BLaER1 (cell line): ENCODE measurements at regions not wholly inside any gene's neighbourhood (a gene's known extent, or its start where the extent isn't known, plus 50 kb on each side); places are given as distances from the start of the nearest gene placed in this dataset.

ENCODE experiments used
- H3K27ac ChIP-seq: shearing (Covaris generic); formaldehyde crosslinking; 2 replicates; pipeline ENCODE4 v1.8.1; 2022
- H3K27me3 ChIP-seq: shearing (Covaris generic); formaldehyde crosslinking; 2 replicates; pipeline ENCODE4 v1.8.1; 2022
- H3K36me3 ChIP-seq: shearing (Covaris generic); formaldehyde crosslinking; 2 replicates; pipeline ENCODE4 v1.8.1; 2022
- H3K4me1 ChIP-seq: shearing (Covaris generic); formaldehyde crosslinking; 2 replicates; pipeline ENCODE4 v1.8.1; 2022
- H3K4me2 ChIP-seq: shearing (Covaris generic); formaldehyde crosslinking; 2 replicates; pipeline ENCODE4 v1.8.1; 2022
- H3K4me3 ChIP-seq: shearing (Covaris generic); formaldehyde crosslinking; 2 replicates; pipeline ENCODE4 v1.8.1; 2022
- H3K9ac ChIP-seq: shearing (Covaris generic); formaldehyde crosslinking; 2 replicates; pipeline ENCODE4 v1.8.1; 2022
- H3K9me3 ChIP-seq: shearing (Covaris generic); formaldehyde crosslinking; 2 replicates; pipeline ENCODE4 v1.8.1; 2022
- H4K20me1 ChIP-seq: shearing (Covaris generic); formaldehyde crosslinking; 2 replicates; pipeline ENCODE4 v1.8.1; 2022
- Cebpa-rat ChIP-seq: shearing (Covaris generic); IDR thresholded peaks from 2 replicates; pipeline ENCODE4 v1.8.1; 2022

GRCh38 chr10:2438248-2438939, 629.0 kb upstream of the PFKP start:
- H3K36me3 ChIP-seq: no peaks in the 10 kb centered on the region

GRCh38 chr10:2436933-2437332, 630.4 kb upstream of the PFKP start:
- H3K27me3 ChIP-seq: no peaks in the 10 kb centered on the region
- no peak for TF ChIP-seq Cebpa-rat
- no peaks in the 10 kb centered on the region for H3K36me3 ChIP-seq
- no peak overlapping the region for H3K4me2 ChIP-seq
- no peak overlapping the region for H3K4me3 ChIP-seq
- H3K4me1 ChIP-seq: no peaks in the 10 kb centered on the region
- no peaks in the 10 kb centered on the region for H4K20me1 ChIP-seq
- no peak overlapping the region for H3K27ac ChIP-seq
- H3K9me3 ChIP-seq: no peaks in the 10 kb centered on the region
- H3K9ac ChIP-seq: no peak overlapping the region

More at GRCh38 chr10:2438248-2438939, 629.0 kb upstream of the PFKP start:
- Histone ChIP-seq H3K9me3 (no peaks in the 10 kb centered on the region), H3K4me2 (no peak overlapping the region), H3K27me3 (no peaks in the 10 kb centered on the region), H3K4me3 (no peak overlapping the region), H3K4me1 (no peaks in the 10 kb centered on the region), H3K27ac (no peak overlapping the region), H3K9ac (no peak overlapping the region), H4K20me1 (no peaks in the 10 kb centered on the region)
- no peak for TF ChIP-seq Cebpa-rat

- Histone ChIP-seq H3K27me3 (no peaks in the 10 kb centered on the region), H3K9me3 (no peaks in the 10 kb centered on the region), H3K36me3 (no peaks in the 10 kb centered on the region), H4K20me1 (no peaks in the 10 kb centered on the region), H3K27ac (no peak overlapping the region), H3K4me2 (no peak overlapping the region), H3K4me1 (no peaks in the 10 kb centered on the region), H3K4me3 (no peak overlapping the region), H3K9ac (no peak overlapping the region)
- TF ChIP-seq Cebpa-rat: no peak
Measured at GRCh38 chr10:2431961-2432360, 635.4 kb upstream of the PFKP start.

- Histone ChIP-seq H3K27me3 (no peaks in the 10 kb centered on the region), H4K20me1 (no peaks in the 10 kb centered on the region), H3K36me3 (no peaks in the 10 kb centered on the region), H3K9ac (no peak overlapping the region), H3K4me1 (no peaks in the 10 kb centered on the region), H3K4me2 (no peak overlapping the region), H3K4me3 (no peak overlapping the region), H3K27ac (no peak overlapping the region), H3K9me3 (no peaks in the 10 kb centered on the region)
- TF ChIP-seq Cebpa-rat: no peak
Measured at GRCh38 chr10:2427412-2427811, 639.9 kb upstream of the PFKP start.

GRCh38 chr10:2425320-2425719, 642.0 kb upstream of the PFKP start:
- H3K9me3 ChIP-seq: no peaks in the 10 kb centered on the region
- H4K20me1 ChIP-seq: no peaks in the 10 kb centered on the region
- no peaks in the 10 kb centered on the region for H3K36me3 ChIP-seq
- no peak overlapping the region for H3K4me2 ChIP-seq
- H3K4me1 ChIP-seq: no peaks in the 10 kb centered on the region
- no peak overlapping the region for H3K4me3 ChIP-seq
- H3K27me3 ChIP-seq: no peaks in the 10 kb centered on the region
- no peak for TF ChIP-seq Cebpa-rat
- no peak overlapping the region for H3K9ac ChIP-seq
- H3K27ac ChIP-seq: no peak overlapping the region

GRCh38 chr10:2414562-2414961, 652.8 kb upstream of the PFKP start:
- Histone ChIP-seq H3K27ac (no peak overlapping the region), H3K27me3 (no peaks in the 10 kb centered on the region), H3K4me3 (no peak overlapping the region), H3K4me1 (no peaks in the 10 kb centered on the region), H4K20me1 (no peaks in the 10 kb centered on the region), H3K4me2 (no peak overlapping the region), H3K9me3 (no peaks in the 10 kb centered on the region), H3K9ac (no peak overlapping the region), H3K36me3 (no peaks in the 10 kb centered on the region)
- no peak for TF ChIP-seq Cebpa-rat

- no peak overlapping the region for H3K27ac ChIP-seq
- H3K4me3 ChIP-seq: no peak overlapping the region
- no peaks in the 10 kb centered on the region for H3K27me3 ChIP-seq
- H3K9ac ChIP-seq: no peak overlapping the region
- H4K20me1 ChIP-seq: no peaks in the 10 kb centered on the region
- TF ChIP-seq Cebpa-rat: no peak
- no peak overlapping the region for H3K4me2 ChIP-seq
- H3K9me3 ChIP-seq: no peaks in the 10 kb centered on the region
- no peaks in the 10 kb centered on the region for H3K36me3 ChIP-seq
- no peaks in the 10 kb centered on the region for H3K4me1 ChIP-seq
Measured at GRCh38 chr10:2414039-2414438, 653.3 kb upstream of the PFKP start.

GRCh38 chr10:2410049-2410448, 657.3 kb upstream of the PFKP start:
- no peak overlapping the region for H3K4me3 ChIP-seq
- H3K4me2 ChIP-seq: no peak overlapping the region
- H3K9me3 ChIP-seq: no peaks in the 10 kb centered on the region
- no peak overlapping the region for H3K9ac ChIP-seq
- TF ChIP-seq Cebpa-rat: no peak
- peaks cover 4% of the 10 kb centered on the region for H3K4me1 ChIP-seq
- no peak overlapping the region for H3K27ac ChIP-seq
- no peaks in the 10 kb centered on the region for H3K36me3 ChIP-seq
- no peaks in the 10 kb centered on the region for H3K27me3 ChIP-seq
- H4K20me1 ChIP-seq: no peaks in the 10 kb centered on the region

GRCh38 chr10:2401459-2401858, 664.1 kb upstream of the ADARB2 start:
- Histone ChIP-seq H3K9me3 (no peaks in the 10 kb centered on the region), H3K4me1 (peaks cover 11% of the 10 kb centered on the region), H3K36me3 (no peaks in the 10 kb centered on the region), H4K20me1 (no peaks in the 10 kb centered on the region), H3K27ac (no peak overlapping the region), H3K4me2 (no peak overlapping the region), H3K4me3 (no peak overlapping the region), H3K27me3 (no peaks in the 10 kb centered on the region), H3K9ac (no peak overlapping the region)
- no peak for TF ChIP-seq Cebpa-rat

GRCh38 chr10:2399482-2399881, 662.2 kb upstream of the ADARB2 start:
- no peaks in the 10 kb centered on the region for H3K9me3 ChIP-seq
- H3K27ac ChIP-seq: no peak overlapping the region
- H3K9ac ChIP-seq: no peak overlapping the region
- TF ChIP-seq Cebpa-rat: no peak
- H3K4me1 ChIP-seq: peaks cover 2% of the 10 kb centered on the region; the same call in 1 of the 2 replicates
- no peak overlapping the region for H3K4me2 ChIP-seq
- H3K4me3 ChIP-seq: no peak overlapping the region
- no peaks in the 10 kb centered on the region for H3K36me3 ChIP-seq
- H4K20me1 ChIP-seq: no peaks in the 10 kb centered on the region
- no peaks in the 10 kb centered on the region for H3K27me3 ChIP-seq
